ENCODE measurements at regions not wholly inside any gene's neighbourhood (a gene's known extent, or its start where the extent isn't known, plus 50 kb on each side); places are given as distances from the start of the nearest gene placed in this dataset.

GRCh38 chr5:129342796-129343195 is 117.3 kb upstream of the ADAMTS19 start:
- no peak for DNase-seq (ENCODE audit: extremely low spot score)
- no peak overlapping the region for H3K27ac ChIP-seq (replicated peaks in 1 of 4)
- intact Hi-C loops (cut with DNase I): no loop called here
- H3K9me3 ChIP-seq: no peaks in the 10 kb centered on the region
- no peaks in the 10 kb centered on the region for H3K4me1 ChIP-seq
- no peaks in the 10 kb centered on the region for H3K27me3 ChIP-seq
- TF ChIP-seq POLR2A (IDR thresholded peaks at IDR 0.05; ENCODE audit: low read depth) (no peak), POLR2AphosphoS5 (IDR thresholded peaks at IDR 0.05) (no peak), EP300 (IDR thresholded peaks at IDR 0.05) (no peak), CTCF (IDR thresholded peaks at IDR 0.05) (no peak)
- no peaks in the 10 kb centered on the region for H3K36me3 ChIP-seq
- H3K4me3 ChIP-seq: no peak overlapping the region

- WGBS: 19% methylated on average over 3 of the region's 4 CpGs
- Histone ChIP-seq H3K4me3 (no peak overlapping the region), H3K27ac (replicated peaks in 1 of 4) (no peak overlapping the region), H3K36me3 (no peaks in the 10 kb centered on the region), H3K27me3 (no peaks in the 10 kb centered on the region), H3K9me3 (peaks cover 0 to 7% (median 3%) of the 10 kb centered on the region in 4 donors), H3K4me1 (no peaks in the 10 kb centered on the region)
- TF ChIP-seq EP300 (IDR thresholded peaks at IDR 0.05) (no peak), POLR2AphosphoS5 (IDR thresholded peaks at IDR 0.05) (no peak)
- intact Hi-C loops (cut with DNase I): no loop called here
- no peak for DNase-seq (ENCODE audit: extremely low spot score)
These were observed 114.7 kb upstream of the ADAMTS19 start for GRCh38 chr5:129345213-129345924.

- TF ChIP-seq POLR2AphosphoS5 (IDR thresholded peaks at IDR 0.05) (no peak), POLR2A (IDR thresholded peaks at IDR 0.05; ENCODE audit: low read depth) (no peak), CTCF (IDR thresholded peaks at IDR 0.05) (no peak), EP300 (IDR thresholded peaks at IDR 0.05) (no peak)
- intact Hi-C loops (cut with DNase I): no loop called here
- H3K4me1 ChIP-seq: peaks cover 0 to 10% (median 0%) of the 10 kb centered on the region in 4 donors
- WGBS: 74% methylated on average over 2 of the region's 2 CpGs
- H3K27ac ChIP-seq (replicated peaks in 1 of 4): no peak overlapping the region
- no peak overlapping the region for H3K4me3 ChIP-seq
- no peaks in the 10 kb centered on the region for H3K27me3 ChIP-seq
- DNase-seq (ENCODE audit: extremely low spot score): no peak
- no peaks in the 10 kb centered on the region for H3K36me3 ChIP-seq
- no peaks in the 10 kb centered on the region for H3K9me3 ChIP-seq
These were observed 103.3 kb upstream of the ADAMTS19 start for GRCh38 chr5:129356846-129357245.

GRCh38 chr5:129358069-129358468 is 102.0 kb upstream of the ADAMTS19 start:
- Histone ChIP-seq H3K36me3 (no peaks in the 10 kb centered on the region), H3K9me3 (no peaks in the 10 kb centered on the region), H3K27ac (replicated peaks in 1 of 4) (no peak overlapping the region), H3K4me3 (no peak overlapping the region), H3K4me1 (peaks cover 0 to 10% (median 0%) of the 10 kb centered on the region in 4 donors), H3K27me3 (no peaks in the 10 kb centered on the region)
- no peak for DNase-seq (ENCODE audit: extremely low spot score)
- 95% methylated on average over 3 of the region's 3 CpGs for WGBS
- intact Hi-C loops (cut with DNase I): no loop called here
- TF ChIP-seq POLR2A (IDR thresholded peaks at IDR 0.05; ENCODE audit: low read depth) (no peak), EP300 (IDR thresholded peaks at IDR 0.05) (no peak), POLR2AphosphoS5 (IDR thresholded peaks at IDR 0.05) (no peak), CTCF (IDR thresholded peaks at IDR 0.05) (no peak)

- Histone ChIP-seq H3K27me3 (no peaks in the 10 kb centered on the region), H3K4me3 (no peak overlapping the region), H3K36me3 (no peaks in the 10 kb centered on the region), H3K4me1 (peaks cover 0 to 10% (median 0%) of the 10 kb centered on the region in 4 donors), H3K9me3 (no peaks in the 10 kb centered on the region), H3K27ac (replicated peaks in 1 of 4) (no peak overlapping the region)
- no peak for TF ChIP-seq POLR2A (IDR thresholded peaks at IDR 0.05; ENCODE audit: low read depth)
- no peak for TF ChIP-seq CTCF (IDR thresholded peaks at IDR 0.05)
- no peak for TF ChIP-seq EP300 (IDR thresholded peaks at IDR 0.05)
- TF ChIP-seq POLR2AphosphoS5 (IDR thresholded peaks at IDR 0.05): no peak
- no peak for DNase-seq (ENCODE audit: extremely low spot score)
- WGBS: 49% methylated on average over 2 of the region's 2 CpGs
- intact Hi-C loops (cut with DNase I): no loop called here
These were observed 100.6 kb upstream of the ADAMTS19 start for GRCh38 chr5:129359450-129359849.
